GM23338 (cell line): ENCODE measurements at regions not wholly inside any gene's neighbourhood (a gene's known extent, or its start where the extent isn't known, plus 50 kb on each side); places are given as distances from the start of the nearest gene placed in this dataset.

Source experiments
- CREB1 ChIP-seq: fragments of 250-450 bp; sonication (Bioruptor Pico); IDR thresholded peaks from 2 replicates; pipeline ENCODE4 v1.5.0; 2020; ENCODE audit warnings: low read depth, mild to moderate bottlenecking, moderate library complexity
- CTCF ChIP-seq, 2 experiments: fragments of 200-600 bp in 1 of 2; sonication (generic) in 1 of 2; conservative IDR thresholded peaks; 2 replicates each; pipeline versions ENCODE4 v1.5.1 to v1.6.1; 2016 to 2017; ENCODE audit warnings: antibody characterized with exemption in 2 of 2, low read depth in 2 of 2, mild to moderate bottlenecking in 2 of 2, moderate library complexity in 1 of 2
- EZH2 ChIP-seq: fragments of 200-600 bp; sonication (generic); IDR thresholded peaks from one replicate; pipeline ENCODE4 v1.8.0; 2017; ENCODE audit warnings: antibody characterized with exemption, mild to moderate bottlenecking, low read depth; ENCODE audit not compliant: unreplicated experiment
- EZH2phosphoT487 ChIP-seq: fragments of 200-600 bp; sonication (generic); IDR thresholded peaks from one replicate; pipeline ENCODE4 v1.8.1; 2018; ENCODE audit warnings: antibody characterized with exemption; ENCODE audit not compliant: unreplicated experiment
- JUNB ChIP-seq: IDR thresholded peaks from one replicate; pipeline ENCODE4 v1.6.1; 2016; ENCODE audit warnings: antibody characterized with exemption; ENCODE audit not compliant: unreplicated experiment
- NANOG ChIP-seq: IDR thresholded peaks from 2 replicates; pipeline ENCODE4 v1.6.1; 2016; ENCODE audit warnings: antibody characterized with exemption, borderline replicate concordance
- POLR2AphosphoS5 ChIP-seq: IDR thresholded peaks from 2 replicates; pipeline ENCODE4 v1.6.1; 2016; ENCODE audit warnings: antibody characterized with exemption, low read depth
- ZNF331 ChIP-seq: fragments of 250-450 bp; sonication (Bioruptor Pico); IDR thresholded peaks from 2 replicates; pipeline ENCODE4 v1.5.0; 2020; ENCODE audit warnings: low read depth, mild to moderate bottlenecking, moderate library complexity
- TF ChIP-seq, protein P1 (sequence below): IDR thresholded peaks from one replicate; pipeline ENCODE4 v1.6.1; 2018; ENCODE audit warnings: antibody characterized with exemption; ENCODE audit not compliant: unreplicated experiment
- TF ChIP-seq, protein P2 (sequence below): IDR thresholded peaks from 2 replicates; pipeline ENCODE4 v1.6.1; 2016; ENCODE audit warnings: antibody characterized with exemption

DNA sequence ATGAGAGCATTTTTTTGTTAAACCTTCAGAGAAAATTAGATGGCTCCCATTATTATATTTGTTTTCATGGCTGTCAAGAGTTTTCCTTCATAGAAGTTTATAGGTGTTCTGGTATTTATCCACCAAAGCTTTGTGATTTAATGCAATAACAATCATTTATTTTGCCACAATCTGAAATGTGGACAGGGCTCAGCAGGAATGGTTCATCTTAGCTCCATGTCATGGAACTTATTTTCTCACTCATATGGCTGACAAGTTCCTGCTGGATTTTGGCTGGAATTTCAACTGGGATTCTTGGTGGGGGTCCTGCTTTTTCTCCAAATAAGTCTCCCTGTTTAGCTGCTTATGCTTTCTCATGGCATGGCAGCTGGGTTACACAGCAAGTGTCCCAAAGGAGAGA is 876.7 kb downstream of the QKI start:
- TF ChIP-seq CTCF (conservative IDR thresholded peaks at IDR 0.05; ENCODE audit: low read depth in 2 of 2) (no peak), EZH2 (no peak), NANOG (no peak), POLR2AphosphoS5 (no peak), EZH2phosphoT487 (no peak), CREB1 (CRISPR knock-in tag) (no peak), ZNF331 (CRISPR knock-in tag) (peak; percentile 96), JUNB (no peak)
- TF ChIP-seq, protein P1, sequence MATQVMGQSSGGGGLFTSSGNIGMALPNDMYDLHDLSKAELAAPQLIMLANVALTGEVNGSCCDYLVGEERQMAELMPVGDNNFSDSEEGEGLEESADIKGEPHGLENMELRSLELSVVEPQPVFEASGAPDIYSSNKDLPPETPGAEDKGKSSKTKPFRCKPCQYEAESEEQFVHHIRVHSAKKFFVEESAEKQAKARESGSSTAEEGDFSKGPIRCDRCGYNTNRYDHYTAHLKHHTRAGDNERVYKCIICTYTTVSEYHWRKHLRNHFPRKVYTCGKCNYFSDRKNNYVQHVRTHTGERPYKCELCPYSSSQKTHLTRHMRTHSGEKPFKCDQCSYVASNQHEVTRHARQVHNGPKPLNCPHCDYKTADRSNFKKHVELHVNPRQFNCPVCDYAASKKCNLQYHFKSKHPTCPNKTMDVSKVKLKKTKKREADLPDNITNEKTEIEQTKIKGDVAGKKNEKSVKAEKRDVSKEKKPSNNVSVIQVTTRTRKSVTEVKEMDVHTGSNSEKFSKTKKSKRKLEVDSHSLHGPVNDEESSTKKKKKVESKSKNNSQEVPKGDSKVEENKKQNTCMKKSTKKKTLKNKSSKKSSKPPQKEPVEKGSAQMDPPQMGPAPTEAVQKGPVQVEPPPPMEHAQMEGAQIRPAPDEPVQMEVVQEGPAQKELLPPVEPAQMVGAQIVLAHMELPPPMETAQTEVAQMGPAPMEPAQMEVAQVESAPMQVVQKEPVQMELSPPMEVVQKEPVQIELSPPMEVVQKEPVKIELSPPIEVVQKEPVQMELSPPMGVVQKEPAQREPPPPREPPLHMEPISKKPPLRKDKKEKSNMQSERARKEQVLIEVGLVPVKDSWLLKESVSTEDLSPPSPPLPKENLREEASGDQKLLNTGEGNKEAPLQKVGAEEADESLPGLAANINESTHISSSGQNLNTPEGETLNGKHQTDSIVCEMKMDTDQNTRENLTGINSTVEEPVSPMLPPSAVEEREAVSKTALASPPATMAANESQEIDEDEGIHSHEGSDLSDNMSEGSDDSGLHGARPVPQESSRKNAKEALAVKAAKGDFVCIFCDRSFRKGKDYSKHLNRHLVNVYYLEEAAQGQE, result no peak
- TF ChIP-seq, protein P2, sequence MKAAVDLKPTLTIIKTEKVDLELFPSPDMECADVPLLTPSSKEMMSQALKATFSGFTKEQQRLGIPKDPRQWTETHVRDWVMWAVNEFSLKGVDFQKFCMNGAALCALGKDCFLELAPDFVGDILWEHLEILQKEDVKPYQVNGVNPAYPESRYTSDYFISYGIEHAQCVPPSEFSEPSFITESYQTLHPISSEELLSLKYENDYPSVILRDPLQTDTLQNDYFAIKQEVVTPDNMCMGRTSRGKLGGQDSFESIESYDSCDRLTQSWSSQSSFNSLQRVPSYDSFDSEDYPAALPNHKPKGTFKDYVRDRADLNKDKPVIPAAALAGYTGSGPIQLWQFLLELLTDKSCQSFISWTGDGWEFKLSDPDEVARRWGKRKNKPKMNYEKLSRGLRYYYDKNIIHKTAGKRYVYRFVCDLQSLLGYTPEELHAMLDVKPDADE, result no peak
